ENCODE measurements at regions not wholly inside any gene's neighbourhood (a gene's known extent, or its start where the extent isn't known, plus 50 kb on each side); places are given as distances from the start of the nearest gene placed in this dataset.
"Not testable (repeated sequence)": the region's sequence is repeated elsewhere in the genome, so short reads cannot be mapped to it uniquely, and the experiment has no call there.

DNA sequence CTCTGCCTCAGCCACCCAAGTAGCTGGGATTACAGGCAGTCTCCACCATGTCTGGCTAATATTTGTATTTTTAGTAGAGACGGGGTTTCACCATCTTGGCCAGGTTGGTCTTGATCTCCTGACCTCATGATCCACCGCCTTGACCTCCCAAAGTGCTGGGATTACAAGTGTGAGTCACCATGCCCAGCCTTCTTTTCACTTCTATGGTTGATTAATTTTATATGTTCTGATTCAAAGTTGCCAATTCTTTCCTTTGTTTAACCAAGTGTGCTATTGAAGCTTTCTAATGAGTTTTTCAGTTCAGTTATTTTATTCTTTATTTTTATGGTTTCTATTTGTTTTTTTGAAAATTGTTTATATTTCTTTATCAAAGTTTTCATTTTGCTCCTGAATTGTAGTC, 133.1 kb upstream of the KCNJ3 start:
- H3K27me3 ChIP-seq, result no peaks in the 10 kb centered on the region
- DNase-seq, result no peak
- H3K36me3 ChIP-seq, result no peaks in the 10 kb centered on the region
- no peak overlapping the region for H3K4me3 ChIP-seq
- no peaks in the 10 kb centered on the region for H3K9me3 ChIP-seq

DNA sequence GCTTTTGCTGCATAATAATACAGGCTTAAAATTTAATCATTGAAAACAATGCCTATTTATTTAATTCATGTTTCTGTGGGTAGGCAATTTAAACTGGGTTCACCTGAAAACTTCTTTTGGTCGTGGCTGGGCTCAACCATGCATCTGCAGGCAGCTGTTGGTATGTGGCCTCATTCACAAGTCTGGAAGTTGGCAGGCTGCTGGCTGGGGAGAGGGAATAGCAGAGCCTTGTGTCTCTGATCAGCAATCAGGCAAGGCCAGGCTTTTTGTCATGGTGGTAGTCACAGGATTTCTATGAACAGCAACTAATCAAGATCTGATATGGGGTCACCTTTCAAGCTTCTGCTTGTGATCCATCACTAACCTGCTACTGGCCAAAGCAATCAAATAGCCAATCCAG, 130.1 kb upstream of the KCNJ3 start:
- no peak for DNase-seq
- Histone ChIP-seq H3K36me3 (no peaks in the 10 kb centered on the region), H3K9me3 (no peaks in the 10 kb centered on the region), H3K4me3 (no peak overlapping the region), H3K27me3 (no peaks in the 10 kb centered on the region)

DNA sequence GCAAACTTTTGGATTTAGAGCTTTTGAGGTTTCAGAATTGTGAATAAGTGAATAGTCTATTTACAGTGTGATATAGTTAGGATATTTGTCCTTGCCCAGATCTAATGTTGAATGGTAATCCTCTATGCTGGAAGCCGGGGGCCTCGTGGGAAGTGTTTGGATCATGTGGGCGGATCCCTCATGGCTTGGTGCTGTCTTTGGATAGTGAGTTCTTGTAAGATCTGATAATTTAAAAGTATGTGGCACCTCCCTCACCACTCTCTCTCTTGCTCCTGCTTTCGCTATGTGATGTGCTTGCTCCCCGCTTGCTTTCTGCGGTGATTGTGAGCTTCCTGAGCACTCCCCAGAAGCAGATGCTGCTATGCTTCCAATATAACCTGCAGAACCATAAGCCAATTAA, 128.0 kb upstream of the KCNJ3 start:
- Histone ChIP-seq H3K36me3 (no peaks in the 10 kb centered on the region), H3K27me3 (no peaks in the 10 kb centered on the region), H3K4me3 (no peak overlapping the region), H3K9me3 (no peaks in the 10 kb centered on the region)
- DNase-seq, result no peak

DNA sequence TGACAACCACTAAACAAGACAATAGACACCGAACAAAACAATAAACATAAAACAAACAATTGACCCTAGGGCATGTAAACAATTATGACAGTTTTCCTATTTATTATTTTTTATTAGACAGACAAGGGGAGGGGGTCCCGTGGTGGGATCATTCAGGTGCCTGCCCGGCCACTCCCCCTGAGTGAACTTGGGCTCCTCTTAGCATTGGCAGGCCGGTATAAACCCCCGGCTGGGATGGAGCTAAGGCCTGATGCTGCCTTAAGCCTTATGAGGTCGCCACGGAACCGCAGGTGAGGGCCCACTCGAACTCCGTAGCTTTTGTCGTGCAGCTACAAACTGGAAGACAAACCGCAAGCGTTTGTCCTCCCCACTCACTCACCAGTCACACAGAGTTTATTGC, 121.8 kb upstream of the KCNJ3 start:
- DNase-seq, H3K27me3 ChIP-seq, H3K36me3 ChIP-seq, H3K9me3 ChIP-seq, H3K4me3 ChIP-seq: not testable (repeated sequence)

DNA sequence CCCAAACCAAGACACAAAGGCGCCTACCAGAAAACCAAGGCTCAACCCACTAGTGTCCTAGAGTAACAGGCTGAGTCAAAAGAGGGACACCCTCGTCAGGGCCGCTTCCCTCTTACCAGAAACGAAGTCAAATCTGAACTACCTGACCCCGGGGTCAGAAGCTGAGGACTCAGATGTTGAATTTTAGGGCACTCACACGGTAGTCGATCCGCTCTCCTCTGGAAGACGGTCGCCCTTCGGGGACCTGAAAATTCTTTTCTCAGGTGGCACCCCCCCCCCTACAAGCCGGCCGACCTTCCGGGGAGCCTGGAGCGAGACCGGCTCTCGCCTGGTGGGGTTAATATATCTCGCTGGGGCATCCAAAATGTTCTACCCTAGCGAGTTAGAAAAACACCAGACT, 121.1 kb upstream of the KCNJ3 start:
- Histone ChIP-seq H3K9me3 (no peaks in the 10 kb centered on the region), H3K27me3 (no peaks in the 10 kb centered on the region), H3K36me3 (no peaks in the 10 kb centered on the region), H3K4me3 (no peak overlapping the region)
- no peak for DNase-seq

DNA sequence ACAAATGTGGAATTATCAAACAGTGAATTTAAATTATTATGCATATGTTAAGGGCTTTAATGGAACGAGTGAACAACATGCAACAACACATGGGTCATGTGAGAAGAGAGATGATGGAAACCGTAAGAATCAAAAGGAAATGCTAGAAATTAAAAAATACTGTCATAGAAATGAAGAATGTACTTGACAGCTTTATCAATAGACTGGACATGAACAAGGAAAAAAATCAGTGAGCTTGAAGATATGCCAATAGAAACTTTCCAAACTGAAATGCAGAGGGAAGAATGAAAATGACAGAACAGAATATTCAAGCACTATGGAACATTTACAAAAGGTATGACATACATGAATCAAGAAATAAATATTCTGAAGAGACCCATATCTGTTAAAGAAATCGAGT, 117.7 kb upstream of the KCNJ3 start:
- DNase-seq, result no peak
- H3K9me3 ChIP-seq, result no peaks in the 10 kb centered on the region
- no peaks in the 10 kb centered on the region for H3K36me3 ChIP-seq
- no peak overlapping the region for H3K4me3 ChIP-seq
- no peaks in the 10 kb centered on the region for H3K27me3 ChIP-seq

DNA sequence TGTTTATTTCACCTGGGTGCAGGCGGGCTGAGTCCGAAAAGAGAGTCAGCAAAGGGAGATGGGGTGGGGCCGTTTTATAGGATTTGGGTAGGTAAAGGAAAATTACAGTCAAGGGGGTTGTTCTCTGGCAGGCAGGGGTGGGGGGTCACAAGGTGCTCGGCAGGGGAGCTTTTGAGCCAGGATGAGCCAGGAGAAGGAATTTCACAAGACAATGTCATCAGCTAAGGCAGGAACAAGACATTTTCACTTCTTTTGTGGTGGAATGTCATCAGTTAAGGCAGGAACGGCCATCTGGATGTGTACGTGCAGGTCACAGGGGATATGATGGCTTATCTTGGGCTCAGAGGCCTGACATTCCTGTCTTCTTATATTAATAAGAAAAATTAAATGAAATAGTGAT, 115.8 kb upstream of the KCNJ3 start:
- not testable (repeated sequence) for H3K9me3 ChIP-seq, H3K36me3 ChIP-seq, DNase-seq, H3K27me3 ChIP-seq, H3K4me3 ChIP-seq

DNA sequence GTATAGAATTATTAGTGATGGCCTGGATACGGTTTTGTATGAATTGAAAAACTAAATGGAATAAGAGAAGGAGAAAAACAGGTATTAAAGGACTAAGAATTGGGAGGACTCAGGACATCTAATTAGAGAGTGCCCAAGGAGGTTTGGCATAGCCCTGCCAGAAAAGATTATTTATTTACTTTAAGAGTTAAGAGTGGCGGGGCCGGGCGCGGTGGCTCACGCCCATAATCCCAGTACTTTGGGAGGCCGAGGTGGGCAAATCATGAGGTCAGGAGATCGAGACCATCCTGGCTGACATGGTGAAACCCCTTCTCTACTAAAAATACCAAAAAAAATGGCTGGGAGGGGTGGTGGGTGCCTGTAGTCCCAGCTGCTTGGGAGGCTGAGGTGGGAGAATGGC, 115.2 kb upstream of the KCNJ3 start:
- not testable (repeated sequence) for H3K9me3 ChIP-seq

DNA sequence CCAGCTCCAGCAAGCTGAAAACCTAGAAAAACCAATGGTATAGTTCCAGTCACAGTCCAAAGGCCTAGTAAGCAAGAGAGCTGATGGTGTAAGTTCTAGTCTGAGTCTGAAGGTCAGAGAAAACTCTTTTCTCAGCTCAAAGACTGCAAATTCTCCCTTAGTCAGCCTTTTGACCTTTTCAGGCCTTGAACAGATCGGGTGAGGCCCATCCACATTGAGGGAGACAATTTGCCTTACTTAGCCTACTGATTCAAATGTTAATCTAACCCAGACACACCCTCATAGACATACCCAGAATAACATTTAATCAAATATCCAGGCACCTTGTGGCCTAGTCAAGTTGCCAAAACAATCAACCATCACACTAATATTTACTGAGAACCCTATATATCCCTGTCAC, 110.8 kb upstream of the KCNJ3 start:
- Histone ChIP-seq H3K36me3 (no peaks in the 10 kb centered on the region), H3K27me3 (no peaks in the 10 kb centered on the region), H3K4me3 (no peak overlapping the region), H3K9me3 (no peaks in the 10 kb centered on the region)
- no peak for DNase-seq

More for the DNA sequence above, 115.2 kb upstream of the KCNJ3 start:
- H3K27me3 ChIP-seq, DNase-seq, H3K4me3 ChIP-seq, H3K36me3 ChIP-seq: not testable (repeated sequence)

DNA sequence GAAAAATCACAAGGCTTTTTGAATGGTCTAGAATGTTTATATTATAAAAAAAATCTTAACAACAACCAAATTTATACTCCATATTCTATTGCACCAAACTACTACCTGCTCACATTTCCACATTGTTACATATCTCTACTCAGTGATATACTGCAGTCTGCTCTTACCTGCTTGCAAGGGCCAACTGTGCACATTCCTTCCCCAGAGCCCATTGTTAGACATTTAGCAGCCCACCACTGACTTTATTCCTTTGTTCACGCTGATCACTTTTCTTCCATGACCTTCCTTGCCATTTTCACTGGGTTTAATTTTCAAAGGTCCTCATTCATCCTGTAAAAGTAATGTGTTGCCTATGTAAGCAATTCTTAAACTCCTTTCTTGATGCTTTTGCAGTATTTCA, 109.7 kb upstream of the KCNJ3 start:
- no peak overlapping the region for H3K4me3 ChIP-seq
- DNase-seq, result no peak
- no peaks in the 10 kb centered on the region for H3K27me3 ChIP-seq
- no peaks in the 10 kb centered on the region for H3K36me3 ChIP-seq
- H3K9me3 ChIP-seq, result no peaks in the 10 kb centered on the region

DNA sequence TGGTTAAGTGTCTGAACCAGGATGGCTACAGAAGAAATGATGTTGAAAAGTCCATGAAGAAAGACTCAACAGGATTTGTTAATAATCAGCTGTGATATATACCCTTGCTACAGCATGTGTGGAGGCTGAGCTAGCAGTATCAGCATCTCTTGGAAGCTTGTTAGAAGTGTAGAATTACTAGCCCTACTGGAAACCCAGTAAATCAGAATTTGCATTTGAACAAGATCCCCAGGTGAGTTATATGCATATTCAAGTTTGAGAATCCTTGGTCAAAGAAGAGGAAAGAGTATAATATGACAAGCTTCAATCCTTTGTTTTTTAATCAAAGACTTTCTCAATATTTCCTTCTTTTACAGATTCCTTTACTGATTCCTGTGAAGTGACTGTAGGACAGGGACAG, 109.0 kb upstream of the KCNJ3 start:
- no peaks in the 10 kb centered on the region for H3K27me3 ChIP-seq
- H3K36me3 ChIP-seq, result no peaks in the 10 kb centered on the region
- DNase-seq, result no peak
- no peaks in the 10 kb centered on the region for H3K9me3 ChIP-seq
- no peak overlapping the region for H3K4me3 ChIP-seq

DNA sequence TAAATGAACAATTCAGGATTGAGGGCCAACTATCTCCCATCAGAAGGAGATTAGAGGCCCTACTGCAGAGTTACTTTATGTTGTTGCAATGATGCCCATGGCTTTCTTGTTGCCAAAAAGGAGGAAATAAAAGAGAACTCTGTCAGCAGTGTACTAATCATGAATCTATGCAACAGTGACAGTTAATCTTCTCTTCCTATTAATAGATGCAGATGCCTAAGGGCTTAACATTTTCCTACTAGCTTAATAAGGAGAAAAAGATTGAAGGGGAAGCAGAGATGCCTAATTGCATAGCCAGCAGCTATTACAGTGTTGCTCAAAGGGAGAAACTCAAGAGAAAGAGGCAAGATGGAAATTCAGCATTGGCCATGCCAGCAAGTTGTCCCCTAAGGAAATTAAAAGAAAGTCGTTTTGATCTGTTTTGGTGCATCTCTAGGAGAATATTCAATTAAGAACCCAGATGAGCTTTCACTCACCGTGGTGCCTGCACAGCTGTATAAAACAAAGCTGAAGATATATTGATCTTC, 107.1 kb upstream of the KCNJ3 start:
- no peak for DNase-seq
- no peak overlapping the region for H3K4me3 ChIP-seq
- no peaks in the 10 kb centered on the region for H3K9me3 ChIP-seq
- H3K36me3 ChIP-seq, result no peaks in the 10 kb centered on the region
- no peaks in the 10 kb centered on the region for H3K27me3 ChIP-seq

DNA sequence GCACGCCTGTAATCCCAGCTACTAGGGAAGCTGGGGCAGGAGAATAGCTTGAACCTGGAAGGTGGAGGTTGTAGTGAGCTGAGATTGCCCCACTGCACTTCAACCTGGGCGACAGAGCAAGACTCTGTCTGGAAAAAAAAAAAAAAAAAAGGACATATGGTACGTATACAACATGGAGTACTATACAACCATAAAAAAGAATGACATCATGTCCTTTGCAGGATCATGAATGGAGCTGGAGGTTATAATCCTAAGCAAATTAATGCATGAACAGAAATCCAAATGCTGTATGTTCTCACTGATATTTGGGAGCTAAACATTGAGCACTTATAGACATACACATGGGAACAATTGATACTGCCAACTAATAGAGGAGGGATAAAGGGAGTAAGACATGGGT, 99.3 kb upstream of the KCNJ3 start:
- no peak for DNase-seq
- Histone ChIP-seq H3K36me3 (no peaks in the 10 kb centered on the region), H3K9me3 (no peaks in the 10 kb centered on the region), H3K4me3 (no peak overlapping the region), H3K27me3 (peaks cover 3% of the 10 kb centered on the region; the same call in 1 of the 2 replicates)

DNA sequence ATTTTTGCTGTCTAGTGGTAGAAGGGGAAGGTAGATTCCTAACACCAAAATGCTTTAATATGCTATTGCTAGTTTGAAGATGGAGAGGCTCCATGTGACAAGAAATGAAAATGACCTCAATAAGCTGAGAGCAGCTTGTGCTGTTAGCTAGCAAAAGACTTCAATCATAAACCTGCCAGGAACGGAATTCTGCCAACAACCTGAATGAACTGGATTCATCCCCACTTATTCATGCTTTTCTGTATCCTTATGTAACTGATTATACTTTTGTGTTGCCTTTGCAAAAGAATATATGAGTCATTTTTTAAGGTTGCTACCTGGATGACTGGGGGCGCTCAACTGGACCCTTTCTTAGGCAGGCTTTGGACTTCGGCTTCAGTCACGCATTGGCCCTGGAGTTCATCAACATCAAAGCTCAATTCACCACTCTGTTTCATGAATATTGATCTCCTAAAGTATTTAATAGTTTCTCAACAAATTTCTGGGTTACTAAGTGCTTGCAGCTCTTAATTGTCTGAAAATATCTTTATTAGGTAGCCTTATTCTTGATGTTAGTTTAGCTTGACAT, 97.5 kb upstream of the KCNJ3 start:
- Histone ChIP-seq H3K27me3 (peaks cover 3% of the 10 kb centered on the region; the same call in 1 of the 2 replicates), H3K9me3 (no peaks in the 10 kb centered on the region), H3K36me3 (no peaks in the 10 kb centered on the region), H3K4me3 (no peak overlapping the region)
- no peak for DNase-seq

DNA sequence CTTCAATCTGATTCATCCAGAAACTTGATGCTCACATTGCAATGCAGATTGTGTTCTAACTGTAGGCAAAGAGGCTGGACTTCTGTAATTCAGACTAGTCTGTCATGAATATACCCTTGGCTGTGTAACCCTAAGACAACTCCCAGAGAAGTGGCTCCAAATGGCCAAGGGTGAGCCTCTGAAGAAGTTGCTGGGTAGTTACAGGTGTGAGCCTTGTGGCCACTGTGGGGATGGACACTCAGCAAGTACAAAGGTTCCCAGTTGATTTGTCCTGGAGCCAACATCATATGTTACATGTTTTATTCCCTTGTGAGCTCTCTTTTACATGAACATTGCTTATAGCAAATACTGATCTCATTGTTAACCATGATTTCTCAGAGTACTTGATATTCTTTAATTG, 94.8 kb upstream of the KCNJ3 start:
- Histone ChIP-seq H3K4me3 (no peak overlapping the region), H3K9me3 (no peaks in the 10 kb centered on the region), H3K36me3 (no peaks in the 10 kb centered on the region), H3K27me3 (peaks cover 3% of the 10 kb centered on the region; the same call in 1 of the 2 replicates)
- DNase-seq, result no peak

DNA sequence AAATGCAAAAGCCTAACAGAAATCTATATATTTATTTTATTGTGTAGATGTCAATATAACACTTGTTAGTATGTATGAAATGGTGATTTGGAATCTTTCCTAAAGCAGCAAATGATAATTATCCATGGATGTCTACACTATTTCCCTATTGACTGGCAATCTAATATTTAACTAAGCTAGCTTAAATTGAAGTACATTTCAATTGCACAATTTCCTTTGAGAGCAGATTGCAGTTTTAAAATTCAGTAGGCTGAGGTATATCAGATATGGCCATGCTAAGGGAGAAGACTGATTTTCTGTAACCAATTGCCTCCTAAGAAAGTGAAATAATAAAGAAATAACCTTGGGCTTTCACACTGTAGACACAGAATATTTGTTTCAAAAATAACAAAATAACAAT, 90.1 kb upstream of the KCNJ3 start:
- Histone ChIP-seq H3K4me3 (no peak overlapping the region), H3K9me3 (no peaks in the 10 kb centered on the region), H3K36me3 (no peaks in the 10 kb centered on the region), H3K27me3 (no peaks in the 10 kb centered on the region)
- DNase-seq, result no peak

DNA sequence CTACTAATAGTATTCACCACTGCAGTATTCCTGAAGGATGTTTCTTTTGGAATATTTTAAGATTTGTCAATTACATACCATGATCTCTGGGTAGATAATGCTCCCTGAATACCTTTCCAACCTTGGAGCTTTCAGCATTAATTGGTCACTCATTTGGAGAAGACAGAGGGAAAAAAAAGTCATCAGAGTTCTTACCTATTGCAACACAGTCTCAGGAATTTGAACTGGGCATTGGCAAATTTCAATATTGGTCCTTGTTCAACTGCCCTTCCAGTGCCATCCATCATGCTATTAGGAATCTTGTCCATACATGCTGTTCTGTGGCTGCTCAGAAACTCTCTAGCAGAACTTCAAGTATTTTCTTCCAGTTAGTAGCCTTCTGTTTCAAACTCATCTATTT, 83.6 kb upstream of the KCNJ3 start:
- H3K36me3 ChIP-seq, result no peaks in the 10 kb centered on the region
- no peaks in the 10 kb centered on the region for H3K9me3 ChIP-seq
- no peak for DNase-seq
- no peak overlapping the region for H3K4me3 ChIP-seq
- H3K27me3 ChIP-seq, result no peaks in the 10 kb centered on the region

DNA sequence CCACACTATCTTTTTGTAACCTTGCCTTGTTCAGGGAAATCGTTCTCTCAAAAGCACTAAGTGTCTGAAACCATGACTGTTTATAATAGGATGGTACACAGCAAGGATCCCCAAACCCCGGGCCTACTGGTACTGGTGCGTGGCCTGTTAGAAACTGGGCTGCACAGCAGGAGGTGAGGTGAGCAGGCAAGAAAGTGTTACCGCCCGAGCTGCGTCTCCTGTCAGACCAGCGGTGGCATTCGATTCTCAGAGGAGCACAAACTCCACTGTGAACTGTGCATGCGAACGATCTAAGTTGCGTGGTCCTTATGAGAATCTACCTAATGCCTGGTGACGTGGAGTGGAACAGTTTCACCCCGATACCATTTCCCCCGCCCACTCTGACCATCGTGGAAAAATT, 81.8 kb upstream of the KCNJ3 start:
- H3K9me3 ChIP-seq, result no peaks in the 10 kb centered on the region
- no peaks in the 10 kb centered on the region for H3K27me3 ChIP-seq
- no peak for DNase-seq
- H3K36me3 ChIP-seq, result no peaks in the 10 kb centered on the region
- no peak overlapping the region for H3K4me3 ChIP-seq

DNA sequence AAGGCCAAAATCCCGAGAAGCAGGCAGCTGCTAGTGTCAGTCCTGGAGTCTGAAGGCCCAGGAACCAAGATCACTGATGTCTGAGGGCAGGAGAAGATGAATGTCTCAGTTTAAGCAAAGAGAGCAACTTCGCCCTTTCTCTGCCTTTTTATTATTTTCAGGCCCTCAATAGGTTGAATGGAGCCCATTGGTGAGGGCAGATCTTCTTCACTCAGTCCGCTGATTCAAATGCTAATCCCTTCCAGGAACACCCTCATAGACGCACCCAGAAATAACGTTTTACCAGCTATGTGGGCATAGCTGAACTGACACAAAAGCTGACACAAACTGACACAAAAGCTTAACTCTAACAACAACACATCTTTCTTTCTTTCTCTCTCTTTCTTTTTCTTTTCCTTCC, 78.0 kb upstream of the KCNJ3 start:
- no peak overlapping the region for H3K4me3 ChIP-seq
- H3K36me3 ChIP-seq, result no peaks in the 10 kb centered on the region
- no peaks in the 10 kb centered on the region for H3K9me3 ChIP-seq
- no peaks in the 10 kb centered on the region for H3K27me3 ChIP-seq
- DNase-seq, result no peak
